NCI-H748 (cell line): ENCODE measurements at regions not wholly inside any gene's neighbourhood (a gene's known extent, or its start where the extent isn't known, plus 50 kb on each side); places are given as distances from the start of the nearest gene placed in this dataset.
"Not testable (repeated sequence)": the region's sequence is repeated elsewhere in the genome, so short reads cannot be mapped to it uniquely, and the experiment has no call there.

Source experiments
- DNase-seq: peaks from one replicate; lab custom pipeline; 2025; ENCODE audit not compliant: unreplicated experiment; lab: John Stamatoyannopoulos, UW

DNA sequence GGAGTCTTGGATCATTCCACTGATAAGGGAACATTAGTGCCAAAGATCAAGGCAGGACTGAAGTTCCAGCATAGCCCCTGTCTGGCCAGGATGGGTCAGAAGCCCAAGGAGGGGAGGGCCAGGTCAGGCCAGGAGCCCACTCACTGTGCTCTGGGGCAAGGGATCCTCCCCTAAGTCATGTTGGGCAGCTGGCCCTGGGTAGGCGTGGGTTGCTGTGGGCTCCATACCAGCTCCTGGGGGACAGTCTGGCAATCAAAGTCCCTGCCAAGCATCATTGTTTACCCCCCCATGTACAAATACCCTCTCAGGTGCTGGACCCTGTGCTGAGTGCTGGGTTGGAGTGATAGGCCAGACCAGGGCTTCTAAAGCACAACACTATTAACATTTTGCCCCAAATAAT lies 130.5 kb downstream of the IRX5 start:
- DNase-seq, result no peak

DNA sequence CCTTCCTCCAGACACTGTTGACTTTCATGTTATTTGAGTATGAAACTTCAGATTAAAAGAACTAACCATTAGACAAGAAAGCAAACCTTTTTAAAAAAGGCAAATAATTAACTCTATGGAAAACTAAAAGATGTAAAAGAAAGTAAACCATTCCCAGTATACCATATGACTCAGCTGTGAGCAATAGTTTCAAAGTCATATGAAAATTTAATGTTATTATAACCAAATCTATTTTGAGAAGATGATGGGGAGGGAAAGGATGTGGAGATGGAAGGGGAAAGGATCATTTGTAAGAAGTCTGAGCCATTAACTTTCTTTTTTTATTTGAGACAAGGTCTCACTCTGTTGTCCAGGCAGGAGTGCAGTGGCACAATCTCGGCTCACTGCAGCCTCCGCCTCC lies 131.8 kb downstream of the IRX5 start:
- no peak for DNase-seq

DNA sequence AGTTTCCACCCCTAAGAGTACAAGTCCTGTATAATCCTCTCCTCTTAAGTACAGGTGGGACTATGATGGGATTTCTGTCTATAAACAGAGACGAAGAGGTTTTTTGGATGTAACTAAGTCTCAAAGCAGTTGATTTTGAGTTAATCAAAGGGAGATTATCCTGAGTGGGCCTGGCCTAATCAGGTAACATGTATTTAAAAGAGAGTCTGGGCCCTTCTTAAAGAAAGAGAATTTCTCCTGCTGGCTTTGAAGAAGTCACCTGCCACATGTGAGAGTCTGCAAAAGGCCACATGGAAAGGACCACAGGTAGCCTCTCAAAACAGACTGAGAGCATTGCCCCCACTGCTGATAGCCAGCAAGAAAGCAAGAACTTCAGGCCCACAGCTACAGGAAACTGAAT lies 142.3 kb downstream of the IRX5 start:
- DNase-seq, result no peak

DNA sequence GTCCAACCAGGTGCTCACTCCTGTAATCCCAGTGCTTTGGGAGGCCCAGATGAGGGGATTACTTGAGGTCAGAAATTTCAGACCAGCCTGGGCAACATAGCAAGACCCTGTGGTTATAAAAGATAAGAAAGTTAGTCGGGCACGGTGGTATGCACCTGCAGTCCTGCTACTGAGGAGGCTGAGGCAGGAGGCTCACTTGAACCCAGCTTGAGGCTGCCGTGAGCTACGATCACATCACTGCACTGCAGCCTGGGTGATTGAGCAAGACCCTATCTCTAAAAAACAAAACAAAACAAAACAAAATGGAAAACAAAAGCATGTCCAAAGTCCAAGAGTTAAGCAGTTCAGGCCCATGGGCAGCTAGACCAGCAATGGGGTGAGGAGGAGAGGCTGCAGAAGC lies 143.2 kb downstream of the IRX5 start:
- no peak for DNase-seq

DNA sequence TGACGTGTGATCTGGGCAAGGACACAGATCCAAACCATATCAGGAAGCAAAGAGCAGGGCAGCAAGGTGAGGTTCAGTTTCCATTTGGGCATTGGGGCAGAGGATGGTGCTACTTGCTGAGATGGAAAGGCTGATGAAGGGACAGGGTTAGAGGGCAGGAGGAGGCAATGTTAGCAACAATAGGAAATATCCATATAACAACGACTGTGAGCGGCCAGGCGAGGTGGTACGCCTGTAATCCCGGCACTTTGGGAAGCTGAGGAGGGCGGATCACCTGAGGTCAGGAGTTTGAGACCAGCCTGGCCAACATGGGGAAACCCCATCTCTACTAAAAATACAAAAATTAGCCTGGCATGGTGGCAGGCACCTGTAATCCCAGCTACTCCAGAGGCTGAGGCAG lies 144.5 kb downstream of the IRX5 start:
- not testable (repeated sequence) for DNase-seq

DNA sequence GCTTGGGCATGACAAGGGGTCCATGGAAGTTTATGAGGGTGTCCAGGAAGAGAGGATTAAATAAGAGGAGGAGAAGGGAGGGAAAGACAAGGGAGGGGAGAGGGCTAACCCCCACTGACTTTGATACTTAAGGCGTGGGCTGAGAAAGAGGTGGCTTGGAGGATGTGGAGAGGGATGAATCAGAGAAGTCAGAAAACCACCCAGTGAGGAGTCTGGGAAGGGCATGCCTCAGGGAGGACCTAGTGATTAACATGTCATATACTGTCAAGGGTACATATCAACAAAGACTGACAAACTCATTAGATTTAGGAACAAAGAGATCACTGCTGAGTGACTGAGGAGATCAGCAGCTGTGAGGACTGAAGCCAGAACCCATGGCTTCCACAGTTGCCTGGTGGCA lies 145.4 kb downstream of the IRX5 start:
- DNase-seq, result no peak

DNA sequence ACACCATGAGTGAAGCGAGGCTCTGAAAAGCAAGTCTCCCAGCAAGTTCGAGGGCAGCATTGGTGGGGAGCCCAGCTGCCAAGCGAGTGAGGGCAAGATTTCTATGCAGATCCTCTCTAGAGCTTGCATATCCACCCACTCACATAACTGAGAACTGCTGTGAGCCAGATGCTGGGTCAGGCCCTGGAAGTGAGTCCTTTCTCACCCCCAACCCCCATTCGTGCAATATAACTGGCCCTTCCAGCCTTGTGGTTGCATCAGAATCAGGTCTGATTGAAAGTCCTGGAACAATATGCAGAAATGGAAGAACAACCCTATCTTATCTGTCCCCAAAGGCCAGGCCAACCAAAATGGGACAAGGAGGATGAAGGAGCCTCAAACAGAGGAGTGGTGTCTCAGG lies 146.6 kb downstream of the IRX5 start:
- no peak for DNase-seq

DNA sequence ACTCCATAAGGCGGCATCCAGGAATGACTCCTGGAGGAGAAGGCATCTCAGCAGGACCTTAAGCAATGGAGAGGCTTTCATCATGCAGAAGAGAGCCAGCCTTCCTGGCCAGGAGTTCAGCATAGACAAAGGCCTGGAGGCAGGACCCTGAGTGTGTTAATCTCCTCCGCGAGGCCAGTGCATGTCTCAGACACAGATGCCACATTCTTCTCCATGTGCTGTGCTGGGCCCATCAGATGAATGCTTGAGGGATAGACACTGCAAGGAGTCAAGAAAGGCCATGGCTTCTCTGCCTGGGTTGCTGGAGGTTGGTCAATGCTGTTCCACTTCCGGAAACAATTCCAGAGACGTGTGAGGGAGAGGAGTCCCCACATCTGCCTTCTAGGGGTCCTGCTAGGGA lies 147.5 kb downstream of the IRX5 start:
- DNase-seq, result no peak

DNA sequence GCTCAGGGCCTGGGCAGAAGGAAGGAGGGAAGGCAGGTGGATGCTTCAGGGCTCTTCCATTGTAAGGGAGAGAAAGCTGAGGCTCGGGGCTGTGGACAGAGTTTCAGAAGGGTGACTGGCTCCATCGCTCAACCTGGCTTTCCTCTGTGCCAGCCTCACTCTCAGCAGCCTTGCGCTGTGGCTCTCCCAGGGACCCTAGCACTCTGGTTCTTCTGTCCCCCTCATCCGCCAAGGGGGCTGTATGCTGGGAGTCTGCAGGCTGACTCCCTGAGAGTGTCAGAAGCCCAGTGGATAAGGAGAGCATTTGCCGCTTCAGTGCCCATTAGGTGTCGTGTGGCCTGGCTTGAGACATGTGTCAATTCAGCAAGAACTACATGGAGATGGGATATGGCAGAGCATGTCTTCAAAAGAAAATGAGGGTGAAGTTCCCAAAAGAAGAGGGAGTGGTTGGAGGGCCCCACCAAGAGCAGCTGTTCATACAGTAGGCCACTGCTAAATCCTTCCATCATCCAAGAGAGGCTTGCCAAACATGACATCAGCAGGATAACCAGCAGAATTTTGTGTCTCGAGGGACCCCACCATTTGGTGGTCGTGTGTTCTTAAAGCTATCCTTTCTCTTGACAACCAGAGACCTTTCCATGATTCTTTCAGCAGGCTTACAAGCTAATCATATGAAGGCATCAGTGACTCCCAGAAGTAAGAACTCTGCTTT lies 148.2 kb downstream of the IRX5 start:
- no peak for DNase-seq

DNA sequence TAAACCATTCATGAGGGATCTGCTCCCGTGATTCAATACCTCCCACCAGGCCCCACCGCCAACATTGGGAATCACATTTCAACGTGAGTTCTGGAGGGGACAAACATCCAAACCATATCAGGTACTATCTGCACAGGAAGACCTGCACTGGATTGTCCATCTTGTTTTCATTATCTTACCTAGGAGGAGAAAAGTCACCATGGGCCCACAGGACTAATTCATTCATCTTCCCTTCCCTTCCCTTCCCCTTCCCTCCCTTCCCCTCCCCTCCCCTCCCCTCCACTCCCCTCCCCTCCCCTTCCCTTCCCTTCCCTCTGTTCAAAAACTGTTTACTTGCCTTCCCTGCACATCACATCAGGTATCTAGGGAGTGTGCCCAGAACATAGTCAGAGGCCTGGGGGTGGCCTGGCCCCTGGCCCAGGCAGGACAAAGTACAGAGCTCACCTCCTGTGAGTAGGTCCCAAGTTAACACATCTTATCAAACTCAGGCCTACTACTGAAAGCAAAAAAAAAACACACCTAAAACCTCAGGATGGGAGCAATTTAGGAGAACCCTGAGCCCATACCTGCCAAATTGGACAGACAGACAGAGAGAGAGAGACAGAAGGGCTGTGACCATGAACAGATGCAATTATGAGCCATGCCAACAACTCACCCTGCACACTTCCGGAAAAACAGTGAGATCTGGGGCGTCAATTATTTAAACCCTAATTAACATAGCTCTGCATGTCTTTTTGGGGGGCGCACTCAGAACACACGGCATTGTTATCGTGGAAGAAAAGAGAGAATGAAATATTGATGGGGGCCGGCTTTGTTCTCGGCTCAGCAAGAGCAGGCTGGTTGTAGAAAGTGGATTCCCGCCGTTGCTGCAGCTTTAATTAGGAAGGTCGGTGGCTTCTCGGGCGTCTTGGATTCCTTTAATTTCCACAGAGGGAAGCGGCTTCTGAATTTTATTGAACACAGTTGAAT lies 151.2 kb downstream of the IRX5 start:
- DNase-seq, result no peak

DNA sequence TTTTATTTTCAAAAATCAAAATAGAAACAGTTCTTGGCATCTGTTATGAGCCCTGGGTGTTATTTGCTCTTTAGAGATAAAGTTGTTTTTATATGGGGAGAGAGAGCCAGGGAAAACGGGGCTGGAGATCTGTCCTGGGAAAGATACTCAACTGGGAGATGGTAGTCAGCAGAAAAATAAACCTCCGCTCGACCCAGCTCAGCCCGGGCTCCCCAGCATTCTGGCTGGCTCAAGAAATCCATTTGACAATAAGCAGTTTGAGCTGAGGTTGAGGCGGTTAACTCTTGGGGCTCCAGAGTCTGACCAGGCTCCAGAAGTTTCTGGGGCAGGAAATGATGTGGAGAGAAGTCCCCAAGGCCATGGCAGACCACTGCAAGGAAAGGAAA lies 151.9 kb downstream of the IRX5 start:
- no peak for DNase-seq

DNA sequence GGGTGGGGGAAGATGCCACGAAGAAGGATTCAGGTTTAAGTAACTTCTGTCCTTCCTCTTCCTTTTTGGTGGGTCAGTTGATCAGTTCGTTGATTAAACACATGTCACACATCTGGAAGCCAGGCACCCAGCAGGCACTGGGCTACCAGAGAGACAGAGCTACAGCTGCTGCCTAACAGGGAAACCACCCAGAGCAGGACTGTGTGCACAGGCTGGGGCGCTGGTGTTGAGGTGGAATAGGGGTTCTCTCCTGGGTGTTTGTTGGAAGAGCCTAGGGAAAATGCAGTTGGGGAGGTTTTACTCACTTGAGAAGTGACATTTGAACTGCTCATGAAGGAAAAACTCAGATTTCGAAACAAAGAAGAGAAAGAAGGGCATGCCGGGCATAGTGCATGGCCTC lies 152.4 kb downstream of the IRX5 start:
- no peak for DNase-seq

DNA sequence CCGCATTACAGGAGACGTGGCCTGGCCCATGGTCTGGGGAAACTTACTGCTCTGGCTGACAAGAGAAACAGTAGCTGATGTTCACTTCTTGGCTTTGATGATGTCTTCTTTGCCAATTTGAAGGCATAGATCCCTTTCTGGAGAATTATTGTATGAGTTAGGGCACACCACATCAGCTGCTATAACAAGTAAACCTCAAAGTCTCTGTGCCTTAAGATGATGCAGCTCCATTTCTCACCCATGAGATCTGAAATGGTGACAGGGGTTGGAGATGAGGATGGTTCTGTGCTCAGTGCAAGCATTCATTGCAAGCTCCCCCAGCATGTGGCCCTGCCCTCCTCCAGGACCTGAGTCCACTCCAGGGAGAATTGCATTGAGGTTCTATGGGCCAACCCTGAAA lies 157.4 kb downstream of the IRX5 start:
- DNase-seq, result no peak

DNA sequence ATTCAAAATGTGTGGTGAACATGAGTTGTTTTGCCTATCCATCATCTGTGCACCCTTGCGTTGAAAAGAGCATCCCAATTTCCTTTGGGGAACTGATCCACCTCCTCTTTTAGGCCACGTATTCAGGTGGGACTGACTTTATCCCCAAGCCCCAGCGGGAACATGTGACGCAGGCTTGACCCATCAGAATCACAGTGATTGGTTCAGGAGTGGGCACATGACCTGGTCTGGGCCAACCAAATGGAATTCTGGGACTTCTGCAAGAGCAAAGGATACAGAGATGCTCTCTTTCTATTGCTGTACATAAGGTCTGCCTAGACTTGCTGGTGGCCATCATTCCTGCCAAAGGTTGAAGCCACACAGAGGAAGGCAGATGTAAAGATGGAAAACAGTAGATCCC lies 158.9 kb downstream of the IRX5 start:
- DNase-seq, result no peak

DNA sequence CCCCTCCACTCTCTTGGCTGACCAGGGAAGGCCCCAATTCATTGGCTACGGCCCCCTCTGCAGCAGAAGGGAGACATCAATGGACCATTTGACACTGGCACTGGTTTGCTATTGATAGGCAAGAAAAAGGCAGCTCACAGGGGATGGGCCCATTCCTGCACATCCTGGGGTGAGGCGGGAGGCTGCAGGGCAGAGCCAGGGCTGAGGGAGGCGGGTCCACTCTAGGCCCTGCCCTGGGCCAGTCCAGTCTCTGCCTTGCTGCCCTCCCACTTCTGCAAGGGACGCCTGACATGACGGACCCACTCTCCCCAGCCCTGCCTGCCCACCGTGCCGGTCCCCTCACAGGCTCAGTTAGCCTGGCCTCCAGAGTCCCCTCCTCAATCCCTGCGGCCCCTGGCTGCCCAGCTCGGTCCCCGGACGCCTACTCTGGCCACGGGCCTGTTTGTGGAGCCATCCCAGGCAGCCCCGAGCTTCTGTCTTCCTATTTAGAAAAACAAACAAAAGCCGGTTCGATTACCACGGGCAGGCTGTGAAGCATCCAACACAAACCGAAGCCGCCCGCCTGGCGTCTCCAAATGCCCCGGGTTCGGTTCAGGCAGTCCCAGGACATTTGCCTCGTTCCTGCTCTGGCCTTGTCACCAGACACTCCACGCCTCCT lies 160.7 kb downstream of the IRX5 start:
- no peak for DNase-seq

DNA sequence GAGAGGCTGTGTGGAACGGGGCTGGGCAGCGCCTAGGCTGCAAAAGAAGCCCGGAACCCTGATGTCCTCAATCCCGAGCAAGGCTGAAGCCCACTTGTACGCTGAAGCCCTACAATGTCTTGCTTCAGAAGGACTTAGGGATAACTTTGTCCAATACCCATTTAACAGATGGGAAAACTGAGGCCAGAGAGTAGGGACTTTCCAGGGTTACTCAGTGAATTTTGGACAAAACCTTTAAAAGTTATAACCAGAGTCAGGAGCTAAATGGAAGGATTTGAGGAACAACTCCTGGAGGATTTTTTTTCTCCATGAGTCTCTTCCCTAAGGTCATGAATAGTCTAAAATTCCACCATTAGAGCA lies 161.2 kb downstream of the IRX5 start:
- DNase-seq, result no peak

DNA sequence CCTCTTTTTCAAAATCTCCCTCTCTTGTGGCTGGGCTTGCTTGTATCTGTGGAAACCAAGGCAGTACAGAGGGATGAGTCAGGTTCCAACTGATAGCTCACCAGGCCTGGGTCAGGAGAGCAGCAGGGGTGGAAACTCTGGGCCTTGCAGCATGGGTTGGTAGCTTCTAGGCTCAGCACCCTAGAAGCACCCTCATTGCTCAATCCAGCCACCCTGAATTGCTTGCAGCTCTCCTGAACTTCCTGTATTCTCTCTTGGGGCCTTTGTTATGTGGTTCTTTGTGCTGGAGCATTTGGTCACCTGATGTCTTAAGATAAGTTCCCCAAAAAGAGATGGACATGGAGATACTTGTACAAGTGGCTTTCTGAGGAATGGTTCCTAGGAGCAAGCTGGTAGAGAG lies 169.4 kb downstream of the IRX5 start:
- DNase-seq, result no peak

DNA sequence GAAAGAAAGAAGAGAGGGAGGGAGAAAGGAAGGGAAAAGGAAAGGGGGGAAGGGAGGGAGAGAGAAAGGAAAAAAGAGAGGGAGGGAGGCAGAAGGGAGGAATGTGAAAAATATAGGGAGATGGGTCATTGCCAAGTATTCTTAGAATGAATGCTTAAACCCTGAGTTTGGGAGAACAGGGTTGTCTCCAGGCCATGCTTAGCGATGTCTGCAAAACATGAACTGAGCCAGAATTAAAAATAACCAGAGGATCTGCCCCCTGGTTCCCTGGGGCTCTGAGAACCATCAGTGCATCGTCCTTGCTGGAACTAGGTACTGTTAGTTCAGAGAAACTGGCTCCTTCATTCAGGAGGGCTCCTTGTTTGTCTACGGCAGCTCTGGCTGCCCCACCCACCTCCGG lies 170.4 kb downstream of the IRX5 start:
- no peak for DNase-seq

DNA sequence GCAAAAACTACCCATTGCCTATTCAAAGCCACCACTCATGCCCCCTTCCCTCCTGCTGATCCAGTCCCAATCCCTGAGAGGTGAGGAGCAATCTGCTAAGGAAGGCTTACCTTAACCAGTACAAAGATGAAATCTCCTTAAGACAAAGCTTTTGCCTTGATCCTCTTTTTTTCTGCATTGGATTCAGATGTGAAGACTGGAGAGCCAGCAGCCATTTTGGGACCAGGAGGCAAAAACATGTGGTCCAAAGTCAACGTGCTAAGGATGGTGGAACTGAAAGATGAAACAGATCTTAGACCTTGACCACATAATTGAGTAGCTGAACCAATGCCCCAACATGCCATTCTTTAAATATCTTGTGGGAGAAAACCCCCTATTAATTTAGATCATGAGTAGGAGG lies 171.4 kb downstream of the IRX5 start:
- DNase-seq, result no peak

DNA sequence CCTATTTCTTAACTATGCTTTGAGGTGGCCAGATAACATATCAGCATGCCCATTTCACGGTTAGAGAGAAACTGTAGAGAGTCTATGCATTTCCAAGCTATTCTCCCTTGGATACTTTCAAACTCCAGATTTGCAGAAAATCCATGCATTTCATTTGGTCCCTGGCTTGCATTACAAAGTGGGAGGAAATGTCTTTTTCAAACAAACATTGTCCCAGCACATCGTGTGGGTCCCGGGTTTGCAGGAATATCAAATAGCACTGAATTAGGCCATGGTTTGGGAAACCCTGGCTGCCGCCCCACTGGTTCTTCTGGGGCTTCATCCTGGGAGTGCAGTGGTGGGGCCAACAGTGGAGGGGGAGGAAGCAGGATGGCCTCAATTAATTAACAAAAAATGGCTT lies 171.9 kb downstream of the IRX5 start:
- DNase-seq, result no peak

DNA sequence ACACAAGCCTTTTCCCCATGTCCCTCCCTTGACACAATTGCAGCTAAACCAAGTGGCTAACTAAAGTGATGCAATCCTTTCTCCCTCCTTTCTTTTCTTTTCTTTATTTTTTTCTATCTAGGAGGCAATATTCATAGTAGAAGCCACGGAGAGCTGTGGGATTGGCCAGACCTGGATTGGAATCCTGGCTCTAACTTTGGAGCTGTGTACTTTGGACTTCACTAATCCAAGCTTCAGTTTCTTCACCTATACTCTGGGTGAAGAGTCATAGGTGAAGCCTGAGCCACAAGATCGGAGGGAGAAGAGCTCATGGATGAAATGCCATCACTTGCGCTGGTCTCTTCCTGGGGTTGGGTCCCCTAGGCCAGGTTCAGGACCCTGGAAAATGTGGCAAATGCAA lies 177.2 kb downstream of the IRX5 start:
- DNase-seq, result no peak

DNA sequence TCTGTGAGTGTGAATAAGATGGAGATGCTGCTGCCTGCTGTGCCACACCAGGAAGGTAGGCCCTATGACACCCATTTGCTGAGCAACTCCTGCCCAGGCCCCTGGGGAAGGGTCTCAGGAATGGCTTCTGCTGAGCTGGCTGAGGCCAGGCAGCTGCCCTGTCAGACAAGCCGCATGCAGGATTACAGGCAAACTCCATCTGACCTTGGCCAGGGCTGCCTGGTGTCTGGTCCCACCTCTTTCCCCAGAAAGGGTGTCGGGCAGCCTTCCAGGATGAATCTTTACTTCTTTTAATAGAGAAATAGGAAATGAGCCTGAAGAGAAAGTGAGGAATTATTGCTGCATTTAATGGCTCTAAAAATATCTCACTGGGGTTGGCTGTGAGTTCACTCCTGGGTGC lies 182.5 kb downstream of the IRX5 start:
- DNase-seq, result no peak
